ENCODE measurements at regions not wholly inside any gene's neighbourhood (a gene's known extent, or its start where the extent isn't known, plus 50 kb on each side); places are given as distances from the start of the nearest gene placed in this dataset.

DNA sequence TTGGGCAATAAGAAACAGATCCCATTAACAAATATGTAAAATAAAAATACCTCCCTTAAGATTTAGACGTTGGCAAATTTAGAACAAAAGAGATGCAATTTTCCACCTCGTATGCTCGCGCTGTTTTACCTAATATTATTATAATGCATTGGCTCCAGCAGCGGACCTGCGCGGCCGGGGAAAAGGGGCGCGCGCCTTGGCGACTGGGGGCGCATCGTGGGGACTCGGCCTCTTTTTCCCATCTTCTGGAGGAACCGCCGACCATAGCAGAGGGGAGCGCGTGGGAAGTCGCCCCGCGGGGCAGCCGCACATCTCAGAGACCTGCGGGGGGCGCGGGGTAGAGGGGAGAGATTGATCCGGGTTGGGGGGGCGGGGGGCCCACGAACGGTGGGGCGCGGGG is 139.4 kb upstream of the MKI67 start:
- peaks cover 0 to 77% (median 2%) of the 10 kb centered on the region in 4 donors for H3K27me3 ChIP-seq
- intact Hi-C loops (cut with DNase I), result no loop called here
- no peak for TF ChIP-seq POLR2A (IDR thresholded peaks at IDR 0.05)
- TF ChIP-seq, protein P1, sequence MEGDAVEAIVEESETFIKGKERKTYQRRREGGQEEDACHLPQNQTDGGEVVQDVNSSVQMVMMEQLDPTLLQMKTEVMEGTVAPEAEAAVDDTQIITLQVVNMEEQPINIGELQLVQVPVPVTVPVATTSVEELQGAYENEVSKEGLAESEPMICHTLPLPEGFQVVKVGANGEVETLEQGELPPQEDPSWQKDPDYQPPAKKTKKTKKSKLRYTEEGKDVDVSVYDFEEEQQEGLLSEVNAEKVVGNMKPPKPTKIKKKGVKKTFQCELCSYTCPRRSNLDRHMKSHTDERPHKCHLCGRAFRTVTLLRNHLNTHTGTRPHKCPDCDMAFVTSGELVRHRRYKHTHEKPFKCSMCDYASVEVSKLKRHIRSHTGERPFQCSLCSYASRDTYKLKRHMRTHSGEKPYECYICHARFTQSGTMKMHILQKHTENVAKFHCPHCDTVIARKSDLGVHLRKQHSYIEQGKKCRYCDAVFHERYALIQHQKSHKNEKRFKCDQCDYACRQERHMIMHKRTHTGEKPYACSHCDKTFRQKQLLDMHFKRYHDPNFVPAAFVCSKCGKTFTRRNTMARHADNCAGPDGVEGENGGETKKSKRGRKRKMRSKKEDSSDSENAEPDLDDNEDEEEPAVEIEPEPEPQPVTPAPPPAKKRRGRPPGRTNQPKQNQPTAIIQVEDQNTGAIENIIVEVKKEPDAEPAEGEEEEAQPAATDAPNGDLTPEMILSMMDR (IDR thresholded peaks at IDR 0.05), result no peak
- no peak for DNase-seq
- H3K4me1 ChIP-seq, result no peaks in the 10 kb centered on the region
- 27 to 28% methylated on average over 4 to 25 of the region's 32 CpGs for WGBS, 2 donors
- H3K27ac ChIP-seq, result no peak overlapping the region
- no peak overlapping the region for H3K4me3 ChIP-seq
- no peaks in the 10 kb centered on the region for H3K9me3 ChIP-seq
- no peaks in the 10 kb centered on the region for H3K36me3 ChIP-seq

DNA sequence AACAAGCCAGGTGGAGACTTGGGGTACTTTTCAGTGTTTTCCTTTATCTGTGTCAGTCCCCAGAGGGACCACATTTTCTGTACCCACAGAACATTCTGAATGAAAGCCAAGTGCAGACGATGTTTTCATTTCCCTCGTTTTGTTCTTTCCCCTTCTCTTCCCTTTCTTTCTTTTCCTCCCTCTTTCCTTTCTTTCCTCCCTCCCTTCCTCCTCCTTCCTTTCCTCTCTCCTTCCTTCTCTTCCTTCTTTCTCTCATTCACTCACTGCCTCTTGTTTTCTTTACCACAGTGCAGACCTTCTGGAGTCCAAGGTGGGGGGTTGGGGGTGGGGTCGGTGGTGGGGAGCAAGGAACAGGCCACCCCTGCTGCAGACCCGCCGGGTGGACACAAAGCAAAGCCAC is 141.4 kb upstream of the MKI67 start:
- DNase-seq, result no peak
- Histone ChIP-seq H3K4me1 (no peaks in the 10 kb centered on the region), H3K9me3 (no peaks in the 10 kb centered on the region), H3K36me3 (no peaks in the 10 kb centered on the region), H3K4me3 (no peak overlapping the region), H3K27ac (no peak overlapping the region), H3K27me3 (peaks cover 0 to 80% (median 2%) of the 10 kb centered on the region in 4 donors)
- TF ChIP-seq, protein P1 (IDR thresholded peaks at IDR 0.05), result no peak
- TF ChIP-seq POLR2A (IDR thresholded peaks at IDR 0.05), result no peak
- WGBS, 2 donors, result 18 to 28% methylated on average over 3 to 5 of the region's 5 CpGs
- intact Hi-C loops (cut with DNase I), result no loop called here

DNA sequence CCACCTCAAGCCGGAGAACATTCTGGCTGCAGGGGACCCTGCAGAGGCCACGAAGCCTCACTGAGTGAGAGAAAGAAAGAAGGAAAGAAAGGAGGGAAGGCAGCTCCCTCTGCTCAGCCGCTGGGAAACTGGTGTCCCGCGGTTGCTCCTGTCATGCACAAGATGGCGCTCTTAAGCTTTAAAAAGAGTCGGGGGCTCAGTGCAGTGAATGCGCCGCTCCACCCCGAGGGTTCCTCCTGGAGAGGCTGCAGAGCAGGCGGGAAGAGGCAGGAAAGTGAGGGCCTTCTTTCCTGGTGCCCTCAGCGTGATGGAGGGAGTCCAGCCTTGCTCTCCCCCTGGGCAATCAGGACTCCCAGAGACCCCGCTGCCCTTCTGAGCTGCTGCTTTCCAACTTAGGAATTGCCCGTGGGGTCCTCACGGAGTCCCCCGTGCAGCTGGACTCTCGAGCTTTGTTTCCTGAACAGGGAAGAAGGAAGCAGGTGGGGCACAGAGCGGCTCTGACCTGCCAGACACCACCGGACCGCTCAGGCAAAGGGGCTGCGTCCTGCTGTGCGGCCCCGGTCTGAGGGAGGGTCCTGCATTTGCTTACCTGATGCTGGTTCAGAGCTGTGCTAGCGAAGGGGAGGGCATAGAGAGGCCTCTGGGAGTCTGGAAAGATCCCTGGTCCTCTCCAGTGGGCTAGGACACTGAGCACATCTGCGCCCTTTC is 141.9 kb upstream of the MKI67 start:
- Histone ChIP-seq H3K27me3 (peaks cover 0 to 80% (median 2%) of the 10 kb centered on the region in 4 donors), H3K4me3 (no peak overlapping the region), H3K9me3 (no peaks in the 10 kb centered on the region), H3K27ac (no peak overlapping the region), H3K36me3 (no peaks in the 10 kb centered on the region), H3K4me1 (no peaks in the 10 kb centered on the region)
- intact Hi-C loops (cut with DNase I), result no loop called here
- WGBS, 2 donors, result 4 to 8% methylated on average over 10 to 12 of the region's 25 CpGs
- TF ChIP-seq, protein P1 (IDR thresholded peaks at IDR 0.05), result peak in 1 of 6 experiments; percentile 15
- TF ChIP-seq POLR2A (IDR thresholded peaks at IDR 0.05), result no peak
- no peak for DNase-seq

DNA sequence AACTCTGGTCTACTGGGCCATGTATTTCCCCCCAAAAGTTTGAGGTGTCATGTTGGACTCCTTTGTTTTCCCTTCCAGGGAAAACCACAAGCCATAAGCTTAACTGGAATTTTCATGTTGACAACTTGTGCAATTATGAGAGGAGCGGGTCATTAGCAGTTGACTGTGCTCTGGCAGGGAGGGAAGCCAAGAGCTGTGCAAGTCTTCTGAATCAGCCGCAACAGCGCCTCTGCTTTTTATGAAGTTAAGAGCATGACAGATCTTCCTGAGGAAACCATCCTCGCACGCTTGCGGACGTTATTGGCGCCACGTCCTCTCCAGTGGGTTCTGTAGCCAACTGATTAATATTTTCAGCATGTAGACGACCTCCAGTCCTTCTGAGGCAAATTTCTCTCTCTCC is 148.7 kb upstream of the MKI67 start:
- H3K4me3 ChIP-seq, result no peak overlapping the region
- no peak for TF ChIP-seq POLR2A (IDR thresholded peaks at IDR 0.05)
- TF ChIP-seq, protein P1 (IDR thresholded peaks at IDR 0.05), result no peak
- DNase-seq, result no peak
- intact Hi-C loops (cut with DNase I), result no loop called here
- H3K36me3 ChIP-seq, result no peaks in the 10 kb centered on the region
- peaks cover 0 to 57% (median 0%) of the 10 kb centered on the region in 4 donors for H3K27me3 ChIP-seq
- no peak overlapping the region for H3K27ac ChIP-seq
- no peaks in the 10 kb centered on the region for H3K4me1 ChIP-seq
- H3K9me3 ChIP-seq, result no peaks in the 10 kb centered on the region
- 29 to 30% methylated on average over 10 of the region's 10 CpGs for WGBS, 2 donors

DNA sequence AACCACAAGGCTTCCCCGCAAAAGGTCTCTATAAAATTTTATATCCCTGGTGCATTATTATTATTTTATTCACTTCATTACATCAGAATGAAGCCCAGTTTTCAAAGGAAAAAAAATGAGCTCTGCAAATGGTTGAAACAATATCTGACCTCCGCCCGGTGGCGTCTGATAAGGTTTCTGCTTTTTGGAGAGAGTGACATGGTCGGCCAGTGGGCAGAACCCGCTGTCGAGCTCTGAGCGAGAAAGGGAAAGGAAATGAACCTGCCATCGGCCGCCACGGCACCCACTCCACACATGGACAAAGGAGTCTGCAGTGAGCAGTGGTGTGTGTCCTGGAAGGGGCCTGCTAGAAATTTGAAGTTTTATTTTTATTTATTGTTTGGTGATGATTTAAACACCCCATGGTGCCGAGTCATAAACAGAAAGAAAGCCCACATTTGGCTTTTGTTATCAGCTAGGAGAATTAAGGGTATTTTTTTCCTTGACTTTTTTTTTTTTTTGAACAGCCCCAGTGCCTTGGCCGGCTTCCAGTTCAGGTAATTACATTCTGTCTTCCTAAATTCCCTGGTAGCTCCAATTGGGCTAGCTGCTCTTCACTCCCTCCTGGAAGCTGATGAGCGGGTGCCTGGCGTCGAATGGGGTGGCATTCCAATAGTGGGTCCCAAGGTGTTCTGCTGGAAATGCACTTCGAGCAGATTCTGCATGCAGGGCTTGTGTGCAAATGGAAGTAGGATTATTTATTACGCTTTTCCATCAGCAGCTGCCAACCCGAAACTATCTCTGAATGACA is 149.4 kb upstream of the MKI67 start:
- no peaks in the 10 kb centered on the region for H3K36me3 ChIP-seq
- H3K4me1 ChIP-seq, result no peaks in the 10 kb centered on the region
- intact Hi-C loops (cut with DNase I), result no loop called here
- WGBS, 2 donors, result 63 to 65% methylated on average over 17 to 19 of the region's 19 CpGs
- no peaks in the 10 kb centered on the region for H3K9me3 ChIP-seq
- H3K27me3 ChIP-seq, result peaks cover 0 to 62% (median 0%) of the 10 kb centered on the region in 4 donors
- no peak for DNase-seq
- H3K27ac ChIP-seq, result no peak overlapping the region
- H3K4me3 ChIP-seq, result no peak overlapping the region
- no peak for TF ChIP-seq POLR2A (IDR thresholded peaks at IDR 0.05)
- TF ChIP-seq, protein P1 (IDR thresholded peaks at IDR 0.05), result no peak
